Fibroblast of villous mesenchyme (primary cell): ENCODE measurements at regions not wholly inside any gene's neighbourhood (a gene's known extent, or its start where the extent isn't known, plus 50 kb on each side); places are given as distances from the start of the nearest gene placed in this dataset.
A peak's percentile ranks its signal among the peaks of the same experiment; 100 is the strongest.

ENCODE experiments used
- DNase-seq: peaks from one replicate; pipeline ENCODE4 v3.0.0-alpha.2; 2010; ENCODE audit warnings: low read depth
- H3K4me3 ChIP-seq: 2 replicates; pipeline ENCODE4 v1.5.1; 2011; ENCODE audit warnings: low read depth, mild to moderate bottlenecking, low read length
- CTCF ChIP-seq: IDR thresholded peaks from 2 replicates; pipeline ENCODE4 v1.5.1; 2012; ENCODE audit warnings: low read depth, mild to moderate bottlenecking, low read length; ENCODE audit not compliant: insufficient read depth

- no peak overlapping the region for H3K4me3 ChIP-seq
- DNase-seq, result peak; percentile 23
- TF ChIP-seq CTCF, result no peak
Observed at GRCh38 chr4:102447413-102447812, 53.7 kb upstream of the NFKB1 start.

DNA sequence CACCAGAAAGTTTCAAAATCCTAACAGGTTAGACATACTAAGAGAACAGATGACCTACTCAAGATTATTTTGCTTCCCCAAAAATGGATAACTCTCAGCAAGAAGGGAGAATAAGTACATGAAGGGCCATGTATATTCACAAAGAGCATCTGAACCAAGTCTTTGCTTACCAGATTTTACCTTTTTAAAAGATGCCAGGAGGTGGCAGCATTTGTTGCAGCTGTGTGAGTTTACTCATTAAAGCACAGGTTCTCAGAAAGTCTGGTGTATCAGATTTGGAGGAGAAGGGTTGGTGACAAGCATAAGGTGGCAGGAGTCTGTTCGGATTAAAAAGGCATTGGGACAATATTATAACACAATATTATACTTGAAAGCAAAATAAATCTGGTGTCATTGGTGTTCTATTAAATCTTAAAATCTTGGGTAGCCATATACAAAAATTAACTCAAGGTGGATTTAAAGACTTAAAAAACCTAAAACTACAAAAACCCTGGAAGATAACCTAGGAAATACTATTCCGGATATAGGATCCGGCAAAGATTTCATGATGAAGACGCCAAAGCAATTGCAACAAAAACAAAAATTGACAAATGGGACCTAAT, 51.3 kb upstream of the NFKB1 start:
- H3K4me3 ChIP-seq, result no peak overlapping the region
- DNase-seq, result peak; percentile 74
- peak; percentile 66 for TF ChIP-seq CTCF

- no peak overlapping the region for H3K4me3 ChIP-seq
- TF ChIP-seq CTCF, result no peak
- DNase-seq, result peak; percentile 6
Observed at GRCh38 chr4:102451266-102451665, 49.9 kb upstream of the NFKB1 start.
